Putamen (tissue), 1 donor: ENCODE measurements at regions not wholly inside any gene's neighbourhood (a gene's known extent, or its start where the extent isn't known, plus 50 kb on each side); places are given as distances from the start of the nearest gene placed in this dataset.

Experiments used
- DNase-seq: peaks from one replicate; pipeline ENCODE4 v3.0.0-alpha.2; 2016; ENCODE audit warnings: low spot score

GRCh38 chr15:70473581-70474370 lies 289.6 kb downstream of the UACA start:
- no peak for DNase-seq

DNA sequence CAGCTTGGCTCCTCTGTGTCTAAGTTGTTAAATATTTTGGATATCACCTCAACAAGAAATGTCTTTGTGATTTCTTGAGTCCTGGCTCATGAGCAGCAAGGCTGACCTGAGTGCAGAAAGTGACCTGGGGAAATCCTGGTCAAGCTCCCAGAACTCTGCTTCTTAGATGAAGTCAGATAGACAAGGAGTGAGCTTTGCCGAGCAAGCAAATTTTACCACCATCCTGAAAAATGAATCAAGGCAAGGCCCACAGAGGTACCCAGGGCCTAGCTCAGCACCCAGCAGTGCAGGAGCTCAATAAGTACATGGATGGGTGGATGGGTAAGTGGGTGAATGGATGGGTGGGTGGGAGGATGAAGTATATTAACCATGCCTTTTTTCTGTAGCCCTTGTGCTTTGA lies 291.8 kb downstream of the UACA start:
- DNase-seq = no peak

DNA sequence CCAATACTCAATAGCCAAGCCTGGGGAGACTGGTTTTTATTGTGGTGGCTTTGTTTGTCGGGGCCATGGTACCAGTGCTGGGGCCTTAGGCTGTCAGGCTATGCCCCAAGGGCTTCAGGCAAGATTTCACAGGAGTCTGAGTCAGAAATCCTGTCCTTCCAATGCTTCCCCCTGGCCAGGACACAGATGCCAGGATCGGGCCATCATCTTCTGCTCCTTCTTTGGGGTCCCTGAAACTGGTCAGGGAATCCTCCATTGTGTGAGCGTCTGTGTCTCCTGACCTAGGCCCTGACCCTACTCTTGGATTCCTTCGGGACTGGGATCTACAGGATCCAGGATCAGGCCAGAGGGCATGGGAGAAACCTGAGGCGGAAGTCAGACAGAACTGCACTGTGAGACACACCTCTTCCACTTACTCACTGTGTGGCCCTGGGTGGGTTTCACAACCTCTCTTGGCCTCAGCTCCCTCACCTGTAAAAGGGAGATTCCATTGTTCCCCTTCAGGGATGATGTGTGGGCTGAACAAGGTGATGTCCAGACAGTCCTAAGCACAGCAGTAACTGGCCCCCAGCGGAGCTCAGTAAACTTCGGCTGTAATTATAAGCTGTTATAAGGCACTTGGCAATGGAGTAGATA lies 292.7 kb downstream of the UACA start:
- DNase-seq = no peak

- DNase-seq = no peak
Measured at GRCh38 chr15:70469651-70470555, 293.5 kb downstream of the UACA start.

DNA sequence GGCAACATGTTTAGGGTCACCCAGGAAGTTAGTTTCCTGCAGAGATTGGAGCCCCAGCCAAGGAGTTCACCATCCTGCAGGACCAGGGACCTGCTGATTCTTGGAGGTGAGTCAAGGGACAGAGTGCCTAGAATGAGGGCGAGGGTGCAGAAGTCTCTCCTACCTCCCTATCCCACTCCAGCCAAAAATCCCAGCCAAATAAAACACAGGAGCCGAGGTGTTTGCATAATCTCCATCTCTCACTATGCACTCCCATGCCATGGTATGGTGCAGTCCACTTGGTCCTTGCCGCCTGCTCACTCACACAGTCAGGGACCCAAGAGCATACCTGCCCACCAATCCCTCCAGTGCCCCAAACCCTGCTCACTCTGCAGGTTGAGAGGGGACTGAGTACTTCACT lies 294.2 kb downstream of the UACA start:
- DNase-seq = no peak

GRCh38 chr15:70466895-70467529 lies 296.3 kb downstream of the UACA start:
- no peak for DNase-seq

- DNase-seq = no peak
Measured at GRCh38 chr15:70466305-70466704, 297.1 kb downstream of the UACA start.

GRCh38 chr15:70465812-70466211 lies 297.5 kb downstream of the UACA start:
- DNase-seq = no peak

GRCh38 chr15:70463453-70463834 lies 299.9 kb downstream of the UACA start:
- no peak for DNase-seq

DNA sequence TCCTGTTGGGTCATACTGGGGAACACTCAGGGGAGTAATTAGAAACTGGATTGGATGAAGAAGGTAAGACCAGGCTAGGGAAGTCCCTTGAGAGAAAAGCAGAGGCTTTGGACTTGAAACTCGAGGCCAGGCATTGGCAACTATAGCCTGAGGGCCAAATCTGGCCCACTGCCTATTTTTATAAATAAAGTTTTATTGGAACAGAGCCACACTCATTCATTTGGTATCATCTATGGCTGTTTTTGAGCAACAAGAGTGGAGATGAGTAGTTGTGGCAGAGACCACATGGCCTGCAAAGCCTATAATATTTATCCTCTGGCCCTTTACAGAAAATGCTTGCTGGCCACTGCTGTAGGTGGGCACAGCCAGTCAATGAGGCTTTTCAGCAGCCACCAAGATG lies 301.4 kb downstream of the UACA start:
- no peak for DNase-seq

DNA sequence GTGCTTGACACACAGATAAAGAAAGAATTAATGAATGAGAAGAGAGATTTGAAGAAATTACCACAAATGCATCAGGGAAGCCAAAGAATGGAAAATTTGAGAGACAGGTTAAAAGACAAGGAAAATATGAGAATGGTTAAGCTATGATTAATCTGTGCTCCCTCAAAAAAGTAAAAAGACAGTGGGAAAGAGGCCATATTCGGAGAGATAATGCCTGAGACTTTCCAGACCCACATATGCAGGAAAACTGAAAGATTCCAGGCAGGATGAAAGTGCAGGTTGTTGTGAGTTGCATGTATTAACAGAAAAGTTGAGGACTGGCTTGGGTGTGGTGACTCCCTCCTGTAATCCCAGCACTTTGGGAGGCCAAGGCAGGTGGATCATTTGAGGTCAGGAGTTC lies 302.3 kb downstream of the UACA start:
- DNase-seq = no peak

DNA sequence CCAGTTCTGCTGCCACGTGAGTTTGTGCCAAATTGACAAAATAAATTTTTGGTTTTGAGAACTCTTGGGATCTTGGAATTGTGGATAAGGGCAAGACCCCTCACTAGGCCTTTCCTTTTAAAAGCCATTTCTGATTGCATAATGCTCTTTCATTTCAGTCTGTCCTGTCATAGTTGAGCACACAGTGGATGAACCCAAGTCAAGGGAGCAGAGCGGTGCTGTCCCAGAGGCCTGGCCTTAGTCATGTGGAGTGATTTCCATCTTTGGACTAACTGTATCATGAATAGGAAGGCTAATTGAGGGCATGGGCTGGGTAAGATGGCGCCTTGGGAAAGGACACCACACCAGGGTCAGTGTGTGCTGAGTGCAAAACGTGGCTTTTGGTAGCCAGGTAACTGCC lies 304.0 kb downstream of the UACA start:
- DNase-seq = no peak

DNA sequence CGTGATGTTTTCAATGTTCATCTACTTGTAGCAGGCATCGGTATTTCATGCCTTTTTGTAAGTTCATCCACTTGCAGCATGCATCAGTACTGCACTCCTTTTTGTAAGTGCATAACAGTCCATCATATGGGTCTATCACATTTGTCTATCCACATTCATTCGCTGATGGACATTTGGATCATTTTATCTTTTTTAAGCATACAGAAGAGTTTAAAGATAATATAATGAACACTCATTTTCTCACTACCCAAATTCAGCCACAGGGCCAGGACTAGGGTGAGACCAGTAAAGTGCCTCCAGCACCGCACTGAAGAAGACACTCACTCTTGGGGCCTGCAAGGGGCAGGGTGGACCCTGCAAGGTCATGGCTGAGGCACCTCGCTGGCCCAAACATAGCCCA lies 309.6 kb downstream of the UACA start:
- no peak for DNase-seq

DNA sequence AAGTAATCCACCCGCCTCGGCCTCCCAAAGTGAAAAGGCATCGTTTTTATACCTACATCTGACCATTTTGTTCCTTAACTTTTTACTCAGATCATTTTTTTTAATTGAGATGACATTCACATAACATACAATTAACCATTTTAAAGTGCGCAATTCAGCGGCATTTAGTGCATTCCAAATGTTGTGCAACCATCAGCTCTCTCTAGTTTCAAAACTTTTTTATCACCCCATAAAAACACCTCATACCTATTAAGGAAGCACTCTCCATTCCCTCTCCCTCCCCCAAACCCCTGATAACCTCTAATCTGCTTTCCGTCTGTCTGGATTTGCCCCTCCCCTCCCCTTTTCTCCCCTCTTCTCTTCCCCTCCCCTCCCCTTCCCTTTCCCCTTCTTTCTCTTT lies 310.1 kb downstream of the UACA start:
- no peak for DNase-seq

- DNase-seq = no peak
Measured at GRCh38 chr15:70451821-70452653, 311.3 kb downstream of the UACA start.

DNA sequence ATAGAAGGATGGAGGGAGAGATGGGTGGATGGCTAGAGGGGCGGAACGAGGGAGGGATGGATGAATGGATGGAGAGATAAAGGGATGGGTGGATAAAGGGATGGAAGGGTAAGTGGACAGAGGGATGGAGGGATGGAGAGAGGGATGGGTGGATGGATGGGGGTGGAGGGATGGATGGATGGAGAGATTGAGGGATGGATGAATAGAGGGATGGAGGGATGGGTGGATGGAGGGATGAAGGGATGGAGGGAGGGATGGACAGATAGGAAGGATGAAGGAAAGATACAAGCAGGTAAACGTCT lies 313.3 kb downstream of the UACA start:
- DNase-seq = no peak

GRCh38 chr15:70449311-70450141 lies 313.8 kb downstream of the UACA start:
- DNase-seq = no peak

- DNase-seq = no peak
Measured at GRCh38 chr15:70447928-70448698, 315.2 kb downstream of the UACA start.

GRCh38 chr15:70447521-70447920 lies 315.8 kb downstream of the UACA start:
- DNase-seq = no peak

- DNase-seq = no peak
Measured at GRCh38 chr15:70447081-70447480, 316.3 kb downstream of the UACA start.
